Motor neuron (in vitro differentiated cells): ENCODE measurements at regions not wholly inside any gene's neighbourhood (a gene's known extent, or its start where the extent isn't known, plus 50 kb on each side); places are given as distances from the start of the nearest gene placed in this dataset.
"Not testable (repeated sequence)": the region's sequence is repeated elsewhere in the genome, so short reads cannot be mapped to it uniquely, and the experiment has no call there.

Experiments used
- ATAC-seq, 8 experiments: fragments of 200-7000 bp; cut with Tn5 transposase; replicated peaks in 6 of 8; 2 replicates each; pipeline ENCODE4 v1.8.0; 2021; ENCODE audit warnings: mild to moderate bottlenecking in 8 of 8, moderate library complexity in 8 of 8
- H3K27ac ChIP-seq, 2 donors: fragments of 250-450 bp; sonication (Bioruptor Pico); 2 replicates each; pipeline ENCODE4 v1.9.0; 2021; ENCODE audit warnings: antibody characterized with exemption in 2 of 2, mild to moderate bottlenecking in 2 of 2, moderate library complexity in 1 of 2
- H3K4me1 ChIP-seq, 2 donors: fragments of 250-450 bp; sonication (Bioruptor Pico); replicated peaks in 1 of 2; 2 replicates each; pipeline ENCODE4 v1.6.1; 2021; ENCODE audit warnings: antibody characterized with exemption in 2 of 2, mild to moderate bottlenecking in 2 of 2, moderate library complexity in 1 of 2
- H3K4me3 ChIP-seq, 5 donors: fragments of 250-450 bp; sonication (Bioruptor Pico); 2 replicates each; pipeline ENCODE4 v1.9.0; 2021; ENCODE audit warnings: antibody characterized with exemption in 5 of 5, mild to moderate bottlenecking in 5 of 5, moderate library complexity in 4 of 5
- WGBS, 10 experiments: fragments of 450-650 bp; shearing (Covaris generic); methylation state at CpG; one replicate each; pipeline ENCODE4 v1.0.0; 2022; 5-methylcytosine and 5-hydroxymethylcytosine counted together
- in situ Hi-C, 9 experiments: fragments of 400-800 bp; cut with MboI; loops; one replicate each; pipeline ENCODE4 v1.15.0; 2021; ENCODE audit warnings: low sequenced_read_pairs in 9 of 9, low pct_unique_long_range_greater_than_20kb in 2 of 9; ENCODE audit not compliant: unreplicated experiment in 9 of 9

GRCh38 chr9:7315116-7315515, 484.5 kb downstream of the DMAC1 start:
- in situ Hi-C loops = no loop called here
- WGBS, 10 experiments = 0 to 100% (median 50%) methylated on average over 1 to 2 of the region's 3 CpGs; no CpG with 5 or more reads in 5 of the 10 experiments

DNA sequence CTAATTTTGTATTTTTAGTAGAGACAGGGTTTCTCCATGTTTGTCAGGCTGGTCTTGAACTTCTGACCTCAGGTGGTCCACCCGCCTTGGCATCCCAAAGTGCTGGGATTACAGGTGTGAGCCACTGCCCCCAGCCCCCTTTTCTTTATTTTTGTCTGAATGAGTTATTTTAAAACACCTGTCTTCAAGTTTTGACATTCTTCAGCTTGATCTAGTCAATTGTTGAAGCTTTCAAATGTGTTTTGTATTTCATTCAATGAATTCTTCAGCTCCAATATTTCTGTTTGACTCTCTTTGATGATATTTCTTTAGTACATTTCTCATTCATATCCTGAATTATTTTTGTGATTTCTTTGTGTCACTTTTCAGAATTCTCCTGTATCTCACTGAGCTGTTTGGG, 486.2 kb downstream of the DMAC1 start:
- no peak overlapping the region for H3K27ac ChIP-seq
- H3K4me1 ChIP-seq = peaks cover 0 to under 1% of the 10 kb centered on the region in 2 donors
- H3K4me3 ChIP-seq = no peak overlapping the region
- in situ Hi-C loops = no loop called here
- 0 to 100% (median 42%) methylated on average over 1 of the region's 1 CpG; no CpG with 5 or more reads in 2 of the 10 experiments for WGBS, 10 experiments
- ATAC-seq = no peak

More at GRCh38 chr9:7315116-7315515, 484.5 kb downstream of the DMAC1 start:
- no peak for ATAC-seq
- Histone ChIP-seq H3K27ac (no peak overlapping the region), H3K4me3 (no peak overlapping the region), H3K4me1 (peaks cover 0 to 12% of the 10 kb centered on the region in 2 donors)

GRCh38 chr9:7309051-7309450, 490.5 kb downstream of the DMAC1 start:
- 0 to 83% (median 61%) methylated on average over 1 to 5 of the region's 7 CpGs; no CpG with 5 or more reads in 1 of the 10 experiments for WGBS, 10 experiments
- in situ Hi-C loops, H3K27ac ChIP-seq, ATAC-seq, H3K4me3 ChIP-seq: not testable (repeated sequence)
- H3K4me1 ChIP-seq = peaks cover 0 to 11% of the 10 kb centered on the region in 2 donors

DNA sequence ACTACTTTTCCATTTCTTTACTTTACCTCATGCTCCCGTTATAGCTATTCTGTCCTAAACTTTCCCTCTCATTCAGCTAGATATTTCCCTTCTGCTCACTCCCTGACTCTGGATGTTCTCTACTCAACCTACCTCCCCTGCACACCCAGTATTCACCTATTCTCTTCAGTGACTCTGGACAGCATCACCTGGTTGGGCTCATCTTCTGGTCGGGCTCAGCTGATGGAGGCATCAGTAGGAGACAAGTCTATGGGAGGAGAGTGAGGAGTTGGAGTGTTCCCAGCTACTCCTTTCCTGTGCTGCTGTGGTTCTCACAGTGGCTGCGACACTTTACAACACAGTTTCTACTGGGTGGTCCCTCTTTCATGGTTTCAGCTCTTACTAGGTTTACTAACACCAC, 493.9 kb downstream of the DMAC1 start:
- no peak overlapping the region for H3K4me3 ChIP-seq
- no peak for ATAC-seq
- WGBS, 10 experiments = 22 to 100% (median 78%) methylated on average over 1 to 3 of the region's 3 CpGs; no CpG with 5 or more reads in 2 of the 10 experiments
- no peak overlapping the region for H3K27ac ChIP-seq
- peaks cover 0 to 21% of the 10 kb centered on the region in 2 donors for H3K4me1 ChIP-seq
- in situ Hi-C loops = no loop called here

DNA sequence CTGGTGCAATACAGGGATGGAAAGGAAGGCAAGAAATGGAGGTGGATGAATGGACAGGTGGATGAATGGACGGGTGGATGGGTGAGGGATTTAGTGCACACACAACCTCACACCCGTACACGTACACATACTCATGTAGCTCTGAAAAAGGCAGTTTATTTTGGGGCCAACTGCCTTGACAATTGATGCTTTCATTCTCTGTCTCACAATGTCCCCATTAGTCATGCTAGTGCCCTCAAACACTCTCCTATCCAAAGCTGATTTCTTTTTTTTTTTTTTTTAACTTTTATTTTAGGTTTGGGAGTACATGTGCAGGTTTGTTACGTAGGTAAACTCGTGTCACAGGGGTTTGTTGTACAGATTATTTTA, 495.0 kb downstream of the DMAC1 start:
- ATAC-seq = peak in 3 of 8 experiments; percentile 5 to 28 (median 11)
- in situ Hi-C loops = no loop called here
- Histone ChIP-seq H3K4me3 (no peak overlapping the region), H3K27ac (no peak overlapping the region), H3K4me1 (peaks cover 0 to 21% of the 10 kb centered on the region in 2 donors)
- 2 to 90% (median 60%) methylated on average over 2 to 5 of the region's 5 CpGs; no CpG with 5 or more reads in 1 of the 10 experiments for WGBS, 10 experiments

- 0 to 68% (median 50%) methylated on average over 1 to 10 of the region's 10 CpGs for WGBS, 10 experiments
- peaks cover 0 to 21% of the 10 kb centered on the region in 2 donors for H3K4me1 ChIP-seq
- H3K4me3 ChIP-seq = no peak overlapping the region
- in situ Hi-C loops = no loop called here
- ATAC-seq = peak in 5 of 8 experiments; percentile 90 to 97 (median 96)
- H3K27ac ChIP-seq = no peak overlapping the region
Measured at GRCh38 chr9:7303907-7304626, 495.5 kb downstream of the DMAC1 start.

GRCh38 chr9:7300484-7300883, 499.1 kb downstream of the DMAC1 start:
- in situ Hi-C loops = no loop called here
- WGBS, 10 experiments = 0 to 100% (median 78%) methylated on average over 1 to 3 of the region's 3 CpGs; no CpG with 5 or more reads in 3 of the 10 experiments
- H3K4me1 ChIP-seq = peaks cover 0 to 21% of the 10 kb centered on the region in 2 donors

GRCh38 chr9:7298123-7298522, 501.5 kb downstream of the DMAC1 start:
- no peak for ATAC-seq
- WGBS, 10 experiments = 0 to 100% (median 54%) methylated on average over 1 to 3 of the region's 3 CpGs

More at GRCh38 chr9:7300484-7300883, 499.1 kb downstream of the DMAC1 start:
- Histone ChIP-seq H3K27ac (no peak overlapping the region), H3K4me3 (no peak overlapping the region)
- no peak for ATAC-seq

GRCh38 chr9:7297521-7297920, 502.1 kb downstream of the DMAC1 start:
- H3K4me1 ChIP-seq = no peaks in the 10 kb centered on the region
- H3K4me3 ChIP-seq = no peak overlapping the region
- no peak for ATAC-seq
- H3K27ac ChIP-seq = no peak overlapping the region
- WGBS, 10 experiments = 0 to 100% (median 90%) methylated on average over 1 of the region's 1 CpG; no CpG with 5 or more reads in 4 of the 10 experiments
- in situ Hi-C loops = no loop called here

More at GRCh38 chr9:7298123-7298522, 501.5 kb downstream of the DMAC1 start:
- Histone ChIP-seq H3K27ac (no peak overlapping the region), H3K4me1 (peaks cover 0 to 4% of the 10 kb centered on the region in 2 donors), H3K4me3 (no peak overlapping the region)
- in situ Hi-C loops = no loop called here

- Histone ChIP-seq H3K4me1 (no peaks in the 10 kb centered on the region), H3K4me3 (no peak overlapping the region), H3K27ac (no peak overlapping the region)
- WGBS, 10 experiments = 60 to 100% (median 100%) methylated on average over 1 of the region's 1 CpG; no CpG with 5 or more reads in 5 of the 10 experiments
- in situ Hi-C loops = no loop called here
- no peak for ATAC-seq
Measured at GRCh38 chr9:7293091-7293490, 506.5 kb downstream of the DMAC1 start.

- no peaks in the 10 kb centered on the region for H3K4me1 ChIP-seq
- WGBS, 10 experiments = 40 to 83% (median 61%) methylated on average over 1 of the region's 1 CpG; no CpG with 5 or more reads in 4 of the 10 experiments
- in situ Hi-C loops = no loop called here
- ATAC-seq = no peak
- H3K27ac ChIP-seq = no peak overlapping the region
- no peak overlapping the region for H3K4me3 ChIP-seq
Measured at GRCh38 chr9:7289773-7290172, 509.8 kb downstream of the DMAC1 start.

DNA sequence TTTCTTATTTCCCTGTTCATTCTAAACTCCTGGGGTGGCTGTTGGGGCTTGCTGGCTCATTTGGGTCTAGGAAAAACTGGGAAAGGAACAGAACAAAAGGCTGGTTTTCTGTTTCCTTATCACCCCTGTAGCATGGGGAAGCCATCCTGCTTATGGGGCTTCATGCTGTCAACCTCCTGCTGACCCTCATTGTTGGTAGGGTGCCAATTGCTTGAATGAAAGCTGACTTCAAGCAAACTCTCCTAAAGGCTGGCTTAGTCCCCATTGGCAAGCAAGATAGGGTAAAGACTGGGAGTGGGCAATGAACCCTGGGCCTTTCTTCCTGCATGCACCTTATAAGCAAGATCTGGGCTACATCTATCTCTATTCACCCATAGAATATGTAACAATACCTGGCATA, 511.6 kb downstream of the DMAC1 start:
- in situ Hi-C loops = no loop called here
- no peak for ATAC-seq
- Histone ChIP-seq H3K4me1 (no peaks in the 10 kb centered on the region), H3K4me3 (no peak overlapping the region), H3K27ac (no peak overlapping the region)

- no peaks in the 10 kb centered on the region for H3K4me1 ChIP-seq
- 5 to 92% (median 41%) methylated on average over 1 to 4 of the region's 4 CpGs for WGBS, 10 experiments
- in situ Hi-C loops = no loop called here
- no peak overlapping the region for H3K27ac ChIP-seq
- peak in 1 of 8 experiments; percentile 18 for ATAC-seq
- H3K4me3 ChIP-seq = no peak overlapping the region
Measured at GRCh38 chr9:7287065-7287464, 512.5 kb downstream of the DMAC1 start.

GRCh38 chr9:7286101-7286500, 513.5 kb downstream of the DMAC1 start:
- no peak for ATAC-seq
- no peaks in the 10 kb centered on the region for H3K4me1 ChIP-seq
- H3K4me3 ChIP-seq = no peak overlapping the region
- H3K27ac ChIP-seq = no peak overlapping the region
- in situ Hi-C loops = no loop called here
- WGBS, 10 experiments = 0 to 100% (median 95%) methylated on average over 1 to 2 of the region's 2 CpGs; no CpG with 5 or more reads in 2 of the 10 experiments
